Neural progenitor cell (in vitro differentiated cells): ENCODE measurements at regions not wholly inside any gene's neighbourhood (a gene's known extent, or its start where the extent isn't known, plus 50 kb on each side); places are given as distances from the start of the nearest gene placed in this dataset.

ENCODE experiments used
- DNase-seq: peaks from one replicate; pipeline ENCODE4 v3.0.0-alpha.2; 2016; ENCODE audit warnings: low spot score
- H2AFZ ChIP-seq: fragments of 200-600 bp; sonication (generic); replicated peaks from 2 replicates; pipeline ENCODE4 v1.6.1; 2016; ENCODE audit warnings: antibody characterized with exemption
- H3F3A ChIP-seq: fragments of 200-600 bp; sonication (generic); 2 replicates; pipeline ENCODE4 v1.6.1; 2016; ENCODE audit warnings: antibody characterized with exemption, low read depth
- H3K27ac ChIP-seq: fragments of 200-600 bp; sonication (generic); 2 replicates; pipeline ENCODE4 v1.5.1; 2016; ENCODE audit warnings: mild to moderate bottlenecking
- H3K27me3 ChIP-seq: fragments of 200-600 bp; sonication (generic); 2 replicates; pipeline ENCODE4 v1.6.1; 2016; ENCODE audit warnings: mild to moderate bottlenecking, moderate library complexity
- H3K36me3 ChIP-seq: fragments of 200-600 bp; sonication (generic); 2 replicates; pipeline ENCODE4 v1.5.1; 2016
- H3K4me1 ChIP-seq: fragments of 200-600 bp; sonication (generic); 2 replicates; pipeline ENCODE4 v1.6.1; 2016; ENCODE audit warnings: mixed run types
- H3K4me2 ChIP-seq: fragments of 200-600 bp; sonication (generic); 2 replicates; pipeline ENCODE4 v1.6.1; 2016
- H3K4me3 ChIP-seq: fragments of 200-600 bp; sonication (generic); 2 replicates; pipeline ENCODE4 v1.5.1; 2016
- H3K79me2 ChIP-seq: fragments of 200-600 bp; sonication (generic); 2 replicates; pipeline ENCODE4 v1.6.1; 2016; ENCODE audit warnings: low read depth
- H3K9ac ChIP-seq: fragments of 200-600 bp; sonication (generic); 2 replicates; pipeline ENCODE4 v1.6.1; 2016
- H3K9me3 ChIP-seq: fragments of 200-600 bp; sonication (generic); 2 replicates; pipeline ENCODE4 v1.5.1; 2016; ENCODE audit warnings: low read depth
- H4K20me1 ChIP-seq: fragments of 200-600 bp; sonication (generic); 2 replicates; pipeline ENCODE4 v1.6.1; 2016; ENCODE audit warnings: low read depth
- H3K27ac Mint-ChIP-seq: 3 replicates; pipeline ENCODE4 v1.8.0; 2021; ENCODE audit warnings: mixed read lengths
- H3K27me3 Mint-ChIP-seq: 2 replicates; pipeline ENCODE4 v1.8.0; 2022; ENCODE audit warnings: low read depth, mild to moderate bottlenecking, inconsistent platforms, moderate library complexity, mixed read lengths; ENCODE audit not compliant: insufficient read depth
- H3K36me3 Mint-ChIP-seq: 3 replicates; pipeline ENCODE4 v1.8.0; 2021; ENCODE audit warnings: mixed read lengths
- H3K4me1 Mint-ChIP-seq: 3 replicates; pipeline ENCODE4 v1.8.0; 2021; ENCODE audit warnings: mixed read lengths
- H3K4me3 Mint-ChIP-seq: 3 replicates; pipeline ENCODE4 v1.8.0; 2021; ENCODE audit warnings: mild to moderate bottlenecking, moderate library complexity, mixed read lengths
- H3K9me3 Mint-ChIP-seq: 3 replicates; pipeline ENCODE4 v1.8.0; 2020; ENCODE audit warnings: mixed read lengths
- CTCF ChIP-seq: fragments of 200-600 bp; sonication (generic); IDR thresholded peaks from 2 replicates; pipeline ENCODE4 v1.5.1; 2017; ENCODE audit warnings: antibody characterized with exemption, mild to moderate bottlenecking
- EZH2 ChIP-seq: fragments of 200-600 bp; sonication (generic); IDR thresholded peaks from 2 replicates; pipeline ENCODE4 v1.6.1; 2017; ENCODE audit warnings: antibody characterized with exemption, mild to moderate bottlenecking, moderate library complexity
- EZH2phosphoT487 ChIP-seq: fragments of 200-600 bp; sonication (generic); IDR thresholded peaks from 2 replicates; pipeline ENCODE4 v1.6.1; 2017; ENCODE audit warnings: antibody characterized with exemption

GRCh38 chr5:18487928-18488480 lies 853.7 kb downstream of the TAF11L14 start:
- peak overlapping the region; percentile 57 for H2AFZ ChIP-seq

GRCh38 chr5:18489703-18490102 lies 855.4 kb downstream of the TAF11L14 start:
- Histone ChIP-seq H3K36me3 (no peaks in the 10 kb centered on the region), H3K4me3 (no peak overlapping the region), H2AFZ (no peak overlapping the region), H3K27ac (no peak overlapping the region), H4K20me1 (no peaks in the 10 kb centered on the region), H3K79me2 (no peaks in the 10 kb centered on the region), H3K27me3 (no peaks in the 10 kb centered on the region), H3K9ac (no peak overlapping the region), H3F3A (no peaks in the 10 kb centered on the region), H3K4me1 (no peaks in the 10 kb centered on the region), H3K4me2 (no peak overlapping the region), H3K9me3 (no peaks in the 10 kb centered on the region)
- peaks cover 2% of the 10 kb centered on the region for H3K9me3 Mint-ChIP-seq
- H3K27me3 Mint-ChIP-seq, result no peaks in the 10 kb centered on the region
- no peak overlapping the region for H3K27ac Mint-ChIP-seq
- H3K4me3 Mint-ChIP-seq, result no peak overlapping the region
- no peak for DNase-seq
- no peaks in the 10 kb centered on the region for H3K4me1 Mint-ChIP-seq
- no peak for TF ChIP-seq CTCF
- no peak for TF ChIP-seq EZH2
- TF ChIP-seq EZH2phosphoT487, result no peak
- H3K36me3 Mint-ChIP-seq, result no peaks in the 10 kb centered on the region

More at GRCh38 chr5:18487928-18488480, 853.7 kb downstream of the TAF11L14 start:
- Histone ChIP-seq H3K9ac (no peak overlapping the region), H3K4me2 (no peak overlapping the region), H3K27me3 (no peaks in the 10 kb centered on the region), H3K79me2 (no peaks in the 10 kb centered on the region), H3K36me3 (no peaks in the 10 kb centered on the region), H3K4me3 (no peak overlapping the region), H3K9me3 (no peaks in the 10 kb centered on the region), H3K27ac (no peak overlapping the region), H3F3A (no peaks in the 10 kb centered on the region), H4K20me1 (no peaks in the 10 kb centered on the region), H3K4me1 (no peaks in the 10 kb centered on the region)
- no peak overlapping the region for H3K4me3 Mint-ChIP-seq
- H3K36me3 Mint-ChIP-seq, result no peaks in the 10 kb centered on the region
- H3K27ac Mint-ChIP-seq, result no peak overlapping the region
- no peaks in the 10 kb centered on the region for H3K27me3 Mint-ChIP-seq
- TF ChIP-seq EZH2phosphoT487 (no peak), CTCF (no peak), EZH2 (no peak)
- no peaks in the 10 kb centered on the region for H3K4me1 Mint-ChIP-seq
- no peaks in the 10 kb centered on the region for H3K9me3 Mint-ChIP-seq
- no peak for DNase-seq

- no peak overlapping the region for H3K4me3 ChIP-seq
- Mint-ChIP-seq H3K9me3 (peaks cover 12% of the 10 kb centered on the region), H3K4me1 (no peaks in the 10 kb centered on the region), H3K4me3 (no peak overlapping the region), H3K27ac (no peak overlapping the region), H3K36me3 (no peaks in the 10 kb centered on the region), H3K27me3 (no peaks in the 10 kb centered on the region)
- H4K20me1 ChIP-seq, result no peaks in the 10 kb centered on the region
- no peak overlapping the region for H3K27ac ChIP-seq
- no peaks in the 10 kb centered on the region for H3K4me1 ChIP-seq
- H3K27me3 ChIP-seq, result no peaks in the 10 kb centered on the region
- H3F3A ChIP-seq, result no peaks in the 10 kb centered on the region
- H3K36me3 ChIP-seq, result no peaks in the 10 kb centered on the region
- no peak for DNase-seq
- no peaks in the 10 kb centered on the region for H3K9me3 ChIP-seq
- no peak for TF ChIP-seq EZH2phosphoT487
- no peak overlapping the region for H2AFZ ChIP-seq
- no peaks in the 10 kb centered on the region for H3K79me2 ChIP-seq
- H3K4me2 ChIP-seq, result no peak overlapping the region
- no peak overlapping the region for H3K9ac ChIP-seq
Measured at GRCh38 chr5:18491349-18491748, 857.1 kb downstream of the TAF11L14 start.

GRCh38 chr5:18495157-18495556 lies 860.9 kb downstream of the TAF11L14 start:
- H3K36me3 Mint-ChIP-seq, result no peaks in the 10 kb centered on the region
- peaks cover 17% of the 10 kb centered on the region for H3K9me3 Mint-ChIP-seq
- Histone ChIP-seq H3K27me3 (no peaks in the 10 kb centered on the region), H3K4me3 (no peak overlapping the region), H3K4me2 (no peak overlapping the region), H3K27ac (no peak overlapping the region), H3K36me3 (no peaks in the 10 kb centered on the region), H3F3A (no peaks in the 10 kb centered on the region), H4K20me1 (no peaks in the 10 kb centered on the region), H3K4me1 (no peaks in the 10 kb centered on the region), H3K79me2 (no peaks in the 10 kb centered on the region), H3K9ac (no peak overlapping the region), H3K9me3 (no peaks in the 10 kb centered on the region), H2AFZ (no peak overlapping the region)
- DNase-seq, result no peak
- no peak overlapping the region for H3K4me3 Mint-ChIP-seq
- TF ChIP-seq CTCF (no peak), EZH2 (no peak), EZH2phosphoT487 (no peak)
- H3K27ac Mint-ChIP-seq, result no peak overlapping the region
- H3K4me1 Mint-ChIP-seq, result no peaks in the 10 kb centered on the region
- H3K27me3 Mint-ChIP-seq, result no peaks in the 10 kb centered on the region
